ENCODE measurements at regions not wholly inside any gene's neighbourhood (a gene's known extent, or its start where the extent isn't known, plus 50 kb on each side); places are given as distances from the start of the nearest gene placed in this dataset.

GRCh38 chr1:30360753-30361152, 362.6 kb downstream of the MATN1 start:
- TF ChIP-seq TCF3 (IDR thresholded peaks at IDR 0.05; ENCODE audit: borderline replicate concordance, insufficient read depth, low read depth, low read length) (no peak), TCF12 (IDR thresholded peaks at IDR 0.05; ENCODE audit: low read depth, low read length) (no peak), JUND (IDR thresholded peaks at IDR 0.05; ENCODE audit: low read depth, low read length) (no peak)
- TF ChIP-seq, protein P1, sequence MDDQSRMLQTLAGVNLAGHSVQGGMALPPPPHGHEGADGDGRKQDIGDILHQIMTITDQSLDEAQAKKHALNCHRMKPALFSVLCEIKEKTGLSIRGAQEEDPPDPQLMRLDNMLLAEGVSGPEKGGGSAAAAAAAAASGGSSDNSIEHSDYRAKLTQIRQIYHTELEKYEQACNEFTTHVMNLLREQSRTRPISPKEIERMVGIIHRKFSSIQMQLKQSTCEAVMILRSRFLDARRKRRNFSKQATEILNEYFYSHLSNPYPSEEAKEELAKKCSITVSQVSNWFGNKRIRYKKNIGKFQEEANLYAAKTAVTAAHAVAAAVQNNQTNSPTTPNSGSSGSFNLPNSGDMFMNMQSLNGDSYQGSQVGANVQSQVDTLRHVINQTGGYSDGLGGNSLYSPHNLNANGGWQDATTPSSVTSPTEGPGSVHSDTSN (IDR thresholded peaks at IDR 0.05; ENCODE audit: insufficient replicate concordance, low read depth, low read length): no peak
- TF ChIP-seq, protein P2, sequence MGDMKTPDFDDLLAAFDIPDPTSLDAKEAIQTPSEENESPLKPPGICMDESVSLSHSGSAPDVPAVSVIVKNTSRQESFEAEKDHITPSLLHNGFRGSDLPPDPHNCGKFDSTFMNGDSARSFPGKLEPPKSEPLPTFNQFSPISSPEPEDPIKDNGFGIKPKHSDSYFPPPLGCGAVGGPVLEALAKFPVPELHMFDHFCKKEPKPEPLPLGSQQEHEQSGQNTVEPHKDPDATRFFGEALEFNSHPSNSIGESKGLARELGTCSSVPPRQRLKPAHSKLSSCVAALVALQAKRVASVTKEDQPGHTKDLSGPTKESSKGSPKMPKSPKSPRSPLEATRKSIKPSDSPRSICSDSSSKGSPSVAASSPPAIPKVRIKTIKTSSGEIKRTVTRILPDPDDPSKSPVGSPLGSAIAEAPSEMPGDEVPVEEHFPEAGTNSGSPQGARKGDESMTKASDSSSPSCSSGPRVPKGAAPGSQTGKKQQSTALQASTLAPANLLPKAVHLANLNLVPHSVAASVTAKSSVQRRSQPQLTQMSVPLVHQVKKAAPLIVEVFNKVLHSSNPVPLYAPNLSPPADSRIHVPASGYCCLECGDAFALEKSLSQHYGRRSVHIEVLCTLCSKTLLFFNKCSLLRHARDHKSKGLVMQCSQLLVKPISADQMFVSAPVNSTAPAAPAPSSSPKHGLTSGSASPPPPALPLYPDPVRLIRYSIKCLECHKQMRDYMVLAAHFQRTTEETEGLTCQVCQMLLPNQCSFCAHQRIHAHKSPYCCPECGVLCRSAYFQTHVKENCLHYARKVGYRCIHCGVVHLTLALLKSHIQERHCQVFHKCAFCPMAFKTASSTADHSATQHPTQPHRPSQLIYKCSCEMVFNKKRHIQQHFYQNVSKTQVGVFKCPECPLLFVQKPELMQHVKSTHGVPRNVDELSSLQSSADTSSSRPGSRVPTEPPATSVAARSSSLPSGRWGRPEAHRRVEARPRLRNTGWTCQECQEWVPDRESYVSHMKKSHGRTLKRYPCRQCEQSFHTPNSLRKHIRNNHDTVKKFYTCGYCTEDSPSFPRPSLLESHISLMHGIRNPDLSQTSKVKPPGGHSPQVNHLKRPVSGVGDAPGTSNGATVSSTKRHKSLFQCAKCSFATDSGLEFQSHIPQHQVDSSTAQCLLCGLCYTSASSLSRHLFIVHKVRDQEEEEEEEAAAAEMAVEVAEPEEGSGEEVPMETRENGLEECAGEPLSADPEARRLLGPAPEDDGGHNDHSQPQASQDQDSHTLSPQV (IDR thresholded peaks at IDR 0.05): no peak
